Left lung (tissue), 4 donors: ENCODE measurements at regions not wholly inside any gene's neighbourhood (a gene's known extent, or its start where the extent isn't known, plus 50 kb on each side); places are given as distances from the start of the nearest gene placed in this dataset.

Source experiments
- ATAC-seq: fragments of 200-7000 bp; cut with Tn5 transposase; one replicate; pipeline ENCODE4 v1.9.1; 2020; ENCODE audit warnings: moderate library complexity
- DNase-seq, 4 donors: peaks; one replicate each; pipeline ENCODE4 v3.0.0-alpha.2; 2013 to 2020
- H3K27ac ChIP-seq, 2 donors: fragments of 200-600 bp; sonication (generic) in 1 of 2; one replicate each; pipeline versions ENCODE4 v1.5.0 to v1.8.0; 2020 to 2021
- H3K27me3 ChIP-seq, 2 donors: fragments of 200-600 bp; sonication (generic) in 1 of 2; one replicate each; pipeline versions ENCODE4 v1.5.0 to v1.8.0; 2020 to 2021
- H3K36me3 ChIP-seq, 2 donors: fragments of 200-600 bp; sonication (generic) in 1 of 2; one replicate each; pipeline versions ENCODE4 v1.5.0 to v1.8.0; 2020 to 2021
- H3K4me1 ChIP-seq, 2 donors: fragments of 200-600 bp; one replicate each; pipeline ENCODE4 v1.8.0; 2021
- H3K4me3 ChIP-seq, 2 donors: fragments of 200-600 bp; sonication (generic) in 1 of 2; one replicate each; pipeline versions ENCODE4 v1.5.0 to v1.8.0; 2020 to 2021; ENCODE audit warnings: mild to moderate bottlenecking in 1 of 2
- H3K9me3 ChIP-seq, 2 donors: fragments of 200-600 bp; sonication (generic) in 1 of 2; one replicate each; pipeline versions ENCODE4 v1.5.0 to v1.8.0; 2020 to 2021
- CTCF ChIP-seq, 2 donors: fragments of 200-600 bp; sonication (generic) in 1 of 2; IDR thresholded peaks; one replicate each; pipeline versions ENCODE4 v1.5.0 to v1.8.0; 2021; ENCODE audit warnings: antibody characterized with exemption in 2 of 2
- intact Hi-C, 2 donors: fragments of 100-400 bp; cut with DNase I; formaldehyde crosslinking; loops; one replicate each; pipeline versions ENCODE4 v1.11.2 to v1.14.2; 2022
- donor health status: DM: no; HTN: yes; CAD: no.
- donor health status: DM: no; HTN: no; CAD: no.

- no peaks in the 10 kb centered on the region for H3K27me3 ChIP-seq
- no peaks in the 10 kb centered on the region for H3K4me1 ChIP-seq
- TF ChIP-seq CTCF (IDR thresholded peaks at IDR 0.05) = no peak
- H3K4me3 ChIP-seq = no peak overlapping the region
- DNase-seq (no peak), ATAC-seq (no peak)
- intact Hi-C loops = no loop called here
- H3K36me3 ChIP-seq = no peaks in the 10 kb centered on the region
- no peaks in the 10 kb centered on the region for H3K9me3 ChIP-seq
- H3K27ac ChIP-seq = no peak overlapping the region
Observed at GRCh38 chr12:76641073-76641472, 81.5 kb upstream of the OSBPL8 start.

GRCh38 chr12:76641961-76642360, 82.4 kb upstream of the OSBPL8 start:
- Histone ChIP-seq H3K27ac (no peak overlapping the region), H3K9me3 (no peaks in the 10 kb centered on the region), H3K36me3 (no peaks in the 10 kb centered on the region), H3K4me3 (no peak overlapping the region), H3K27me3 (no peaks in the 10 kb centered on the region), H3K4me1 (no peaks in the 10 kb centered on the region)
- TF ChIP-seq CTCF (IDR thresholded peaks at IDR 0.05) = no peak
- no peak for ATAC-seq
- no peak for DNase-seq
- intact Hi-C loops = no loop called here

- H3K27me3 ChIP-seq = no peaks in the 10 kb centered on the region
- no peak for TF ChIP-seq CTCF (IDR thresholded peaks at IDR 0.05)
- H3K4me3 ChIP-seq = no peak overlapping the region
- H3K9me3 ChIP-seq = no peaks in the 10 kb centered on the region
- ATAC-seq = no peak
- no peak overlapping the region for H3K27ac ChIP-seq
- DNase-seq = no peak
- H3K36me3 ChIP-seq = no peaks in the 10 kb centered on the region
- intact Hi-C loops = no loop called here
- H3K4me1 ChIP-seq = no peaks in the 10 kb centered on the region
Observed at GRCh38 chr12:76643438-76643837, 83.9 kb upstream of the OSBPL8 start.

GRCh38 chr12:76644950-76645349, 85.4 kb upstream of the OSBPL8 start:
- no peak for TF ChIP-seq CTCF (IDR thresholded peaks at IDR 0.05)
- intact Hi-C loops = no loop called here
- Histone ChIP-seq H3K27ac (no peak overlapping the region), H3K9me3 (no peaks in the 10 kb centered on the region), H3K4me3 (no peak overlapping the region), H3K4me1 (no peaks in the 10 kb centered on the region), H3K27me3 (no peaks in the 10 kb centered on the region), H3K36me3 (no peaks in the 10 kb centered on the region)
- DNase-seq = no peak
- ATAC-seq = no peak

- H3K27me3 ChIP-seq = no peaks in the 10 kb centered on the region
- H3K27ac ChIP-seq = no peak overlapping the region
- H3K9me3 ChIP-seq = no peaks in the 10 kb centered on the region
- no peak for DNase-seq
- H3K36me3 ChIP-seq = no peaks in the 10 kb centered on the region
- ATAC-seq = no peak
- no peak for TF ChIP-seq CTCF (IDR thresholded peaks at IDR 0.05)
- H3K4me3 ChIP-seq = no peak overlapping the region
- intact Hi-C loops = no loop called here
- H3K4me1 ChIP-seq = no peaks in the 10 kb centered on the region
Observed at GRCh38 chr12:76645934-76646333, 86.4 kb upstream of the OSBPL8 start.
